ENCODE measurements at regions not wholly inside any gene's neighbourhood (a gene's known extent, or its start where the extent isn't known, plus 50 kb on each side); places are given as distances from the start of the nearest gene placed in this dataset.

GRCh38 chr16:6034511-6034910 lies 936.9 kb upstream of the EEF2KMT start:
- H3K4me1 ChIP-seq, result no peaks in the 10 kb centered on the region
- intact Hi-C loops (cut with DNase I; ENCODE audit: low total_unique reads), result no loop called here
- H3K36me3 ChIP-seq, result no peaks in the 10 kb centered on the region
- 88% methylated on average over 4 of the region's 4 CpGs; no CpG with 5 or more reads in 1 of the 2 donors for WGBS, 2 donors (ENCODE audit: low coverage in 1 of 2)
- H3K9me3 ChIP-seq, result no peaks in the 10 kb centered on the region
- no peak for TF ChIP-seq EP300 (IDR thresholded peaks at IDR 0.05; ENCODE audit: low read depth)
- no peak for TF ChIP-seq POLR2AphosphoS5 (IDR thresholded peaks at IDR 0.05)
- TF ChIP-seq CTCF (IDR thresholded peaks at IDR 0.05), result no peak
- TF ChIP-seq POLR2A (IDR thresholded peaks at IDR 0.05), result no peak
- H3K4me3 ChIP-seq, result no peak overlapping the region
- H3K27me3 ChIP-seq, result no peaks in the 10 kb centered on the region
- no peak overlapping the region for H3K27ac ChIP-seq
- in situ Hi-C loops (cut with MboI; ENCODE audit: low pct_ligation_motif_present in 1 of 4, low pct_unique_long_range_greater_than_20kb in 1 of 4, low sequenced_read_pairs in 3 of 4), result no loop called here
- no peak for DNase-seq

- no peaks in the 10 kb centered on the region for H3K4me1 ChIP-seq
- no peak for DNase-seq
- H3K27ac ChIP-seq, result no peak overlapping the region
- no peaks in the 10 kb centered on the region for H3K27me3 ChIP-seq
- no peak overlapping the region for H3K4me3 ChIP-seq
- no peaks in the 10 kb centered on the region for H3K36me3 ChIP-seq
- in situ Hi-C loops (cut with MboI; ENCODE audit: low pct_ligation_motif_present in 1 of 4, low pct_unique_long_range_greater_than_20kb in 1 of 4, low sequenced_read_pairs in 3 of 4), result no loop called here
- no peaks in the 10 kb centered on the region for H3K9me3 ChIP-seq
- TF ChIP-seq POLR2A (IDR thresholded peaks at IDR 0.05), result no peak
- no peak for TF ChIP-seq POLR2AphosphoS5 (IDR thresholded peaks at IDR 0.05)
- no peak for TF ChIP-seq EP300 (IDR thresholded peaks at IDR 0.05; ENCODE audit: low read depth)
- no peak for TF ChIP-seq CTCF (IDR thresholded peaks at IDR 0.05)
- WGBS, 2 donors (ENCODE audit: low coverage in 1 of 2), result 57 to 73% methylated on average over 3 of the region's 3 CpGs
- intact Hi-C loops (cut with DNase I; ENCODE audit: low total_unique reads), result no loop called here
Measured at GRCh38 chr16:6032438-6032837, 934.8 kb upstream of the EEF2KMT start.

- H3K36me3 ChIP-seq, result no peaks in the 10 kb centered on the region
- H3K4me3 ChIP-seq, result no peak overlapping the region
- no peak for TF ChIP-seq POLR2AphosphoS5 (IDR thresholded peaks at IDR 0.05)
- TF ChIP-seq POLR2A (IDR thresholded peaks at IDR 0.05), result no peak
- no peak for TF ChIP-seq CTCF (IDR thresholded peaks at IDR 0.05)
- TF ChIP-seq EP300 (IDR thresholded peaks at IDR 0.05; ENCODE audit: low read depth), result no peak
- H3K4me1 ChIP-seq, result no peaks in the 10 kb centered on the region
- H3K27ac ChIP-seq, result no peak overlapping the region
- no peaks in the 10 kb centered on the region for H3K9me3 ChIP-seq
- 48 to 65% methylated on average over 3 to 7 of the region's 7 CpGs for whole genome bisulfite sequencing, 2 donors (ENCODE audit: low coverage in 1 of 2)
- no peaks in the 10 kb centered on the region for H3K27me3 ChIP-seq
- in situ Hi-C loops (cut with MboI; ENCODE audit: low pct_ligation_motif_present in 1 of 4, low pct_unique_long_range_greater_than_20kb in 1 of 4, low sequenced_read_pairs in 3 of 4) (no loop called here), intact Hi-C loops (cut with DNase I; ENCODE audit: low total_unique reads) (no loop called here)
- DNase-seq, result no peak
Measured at GRCh38 chr16:6031567-6031966, 934.0 kb upstream of the EEF2KMT start.

GRCh38 chr16:6031102-6031501 lies 933.5 kb upstream of the EEF2KMT start:
- intact Hi-C loops (cut with DNase I; ENCODE audit: low total_unique reads), result no loop called here
- TF ChIP-seq POLR2A (IDR thresholded peaks at IDR 0.05) (no peak), CTCF (IDR thresholded peaks at IDR 0.05) (no peak), POLR2AphosphoS5 (IDR thresholded peaks at IDR 0.05) (no peak), EP300 (IDR thresholded peaks at IDR 0.05; ENCODE audit: low read depth) (no peak)
- H3K36me3 ChIP-seq, result no peaks in the 10 kb centered on the region
- H3K4me3 ChIP-seq, result no peak overlapping the region
- no peaks in the 10 kb centered on the region for H3K9me3 ChIP-seq
- 82 to 96% methylated on average over 3 to 5 of the region's 5 CpGs for WGBS, 2 donors (ENCODE audit: low coverage in 1 of 2)
- no peaks in the 10 kb centered on the region for H3K4me1 ChIP-seq
- DNase-seq, result no peak
- no peak overlapping the region for H3K27ac ChIP-seq
- in situ Hi-C loops (cut with MboI; ENCODE audit: low pct_ligation_motif_present in 1 of 4, low pct_unique_long_range_greater_than_20kb in 1 of 4, low sequenced_read_pairs in 3 of 4), result no loop called here
- H3K27me3 ChIP-seq, result no peaks in the 10 kb centered on the region

All from transverse colon (tissue), 4 donors.